GM19438 (cell line): ENCODE measurements at regions not wholly inside any gene's neighbourhood (a gene's known extent, or its start where the extent isn't known, plus 50 kb on each side); places are given as distances from the start of the nearest gene placed in this dataset.

Source experiments
- ATAC-seq: cut with Tn5 transposase; IDR thresholded peaks from one replicate; pipeline ENCODE4 v1.9.1; 2021; ENCODE audit warnings: low read depth; ENCODE audit not compliant: unreplicated experiment

GRCh38 chr15:35320158-35320780 is 225.7 kb downstream of the DPH6 start:
- no peak for ATAC-seq

DNA sequence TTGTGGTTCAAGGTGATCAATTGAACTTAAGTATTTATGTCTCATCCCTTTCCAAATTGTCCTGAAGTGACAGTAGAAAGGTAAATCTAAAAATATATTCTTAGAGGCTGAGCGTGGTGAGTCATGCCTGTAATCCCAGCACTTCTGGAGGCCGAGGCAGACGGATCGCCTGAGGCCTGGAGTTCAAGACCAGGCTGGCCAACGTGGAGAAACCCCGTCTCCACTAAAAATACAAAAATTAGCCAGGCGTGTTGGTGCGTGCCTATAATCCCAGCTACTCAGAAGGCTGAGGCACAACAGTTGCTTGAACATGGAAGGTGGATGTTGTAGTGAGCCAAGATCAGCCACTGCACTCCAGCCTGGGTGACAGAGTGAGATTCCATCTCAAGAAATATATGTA is 226.6 kb downstream of the DPH6 start:
- no peak for ATAC-seq

GRCh38 chr15:35317217-35317616 is 228.7 kb downstream of the DPH6 start:
- no peak for ATAC-seq

- no peak for ATAC-seq
These were observed 227.2 kb upstream of the NANOGP8 start for GRCh38 chr15:35312344-35312743.

DNA sequence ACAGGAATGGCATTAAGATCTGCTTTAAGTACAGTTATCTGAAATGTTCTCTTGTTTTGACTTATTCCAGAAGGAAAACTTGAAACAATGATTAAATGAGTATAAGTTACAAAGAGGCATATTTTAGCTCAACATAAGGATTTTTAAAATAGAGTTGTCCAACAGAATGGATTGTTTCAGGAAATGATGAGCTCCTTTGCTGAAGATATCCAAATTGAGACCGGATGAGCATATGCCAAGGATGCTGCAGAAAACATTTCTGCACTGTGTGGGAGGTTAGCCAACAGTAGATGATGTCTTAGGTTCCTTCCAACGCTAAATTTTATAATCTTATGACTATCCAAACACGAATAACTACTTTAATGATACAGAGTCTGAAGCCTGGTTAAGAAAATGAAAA is 226.5 kb upstream of the NANOGP8 start:
- no peak for ATAC-seq

DNA sequence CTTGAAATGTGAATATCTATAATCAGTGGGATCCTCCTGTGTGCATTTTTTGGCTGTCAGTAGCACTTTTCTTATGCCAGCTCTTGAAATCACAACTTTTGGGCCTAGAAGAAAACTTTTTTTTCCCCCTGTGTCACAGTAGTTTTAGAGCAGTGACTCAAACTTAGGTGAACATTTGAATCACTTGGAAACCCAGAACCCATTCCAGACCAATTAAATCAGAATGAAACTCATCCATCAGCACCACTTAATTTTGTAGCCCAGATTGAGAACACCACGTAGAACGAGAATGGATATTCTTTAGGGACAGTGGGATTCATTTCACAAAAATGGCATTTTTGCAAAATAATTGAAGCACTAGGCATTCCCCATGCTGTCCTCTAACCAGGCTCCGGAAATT is 224.8 kb upstream of the NANOGP8 start:
- ATAC-seq: no peak

DNA sequence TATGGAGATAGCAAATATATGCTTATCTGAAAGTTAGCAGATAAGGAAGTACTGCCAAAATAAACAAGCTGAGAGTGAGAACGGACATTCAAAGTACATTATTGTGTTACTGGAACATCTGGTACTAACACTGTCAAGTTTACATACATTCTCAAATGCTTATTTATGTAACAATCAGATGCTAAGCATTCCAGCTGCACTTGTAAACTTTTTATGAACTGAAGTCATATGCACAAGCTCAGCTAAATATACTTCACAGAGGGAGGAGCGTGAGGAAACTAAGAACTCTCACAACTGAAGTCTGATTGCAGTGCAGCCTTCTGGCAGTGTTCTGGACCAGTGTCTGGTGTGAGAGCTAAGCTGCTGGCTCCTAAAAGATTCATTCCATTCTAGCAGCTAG is 223.7 kb upstream of the NANOGP8 start:
- no peak for ATAC-seq

DNA sequence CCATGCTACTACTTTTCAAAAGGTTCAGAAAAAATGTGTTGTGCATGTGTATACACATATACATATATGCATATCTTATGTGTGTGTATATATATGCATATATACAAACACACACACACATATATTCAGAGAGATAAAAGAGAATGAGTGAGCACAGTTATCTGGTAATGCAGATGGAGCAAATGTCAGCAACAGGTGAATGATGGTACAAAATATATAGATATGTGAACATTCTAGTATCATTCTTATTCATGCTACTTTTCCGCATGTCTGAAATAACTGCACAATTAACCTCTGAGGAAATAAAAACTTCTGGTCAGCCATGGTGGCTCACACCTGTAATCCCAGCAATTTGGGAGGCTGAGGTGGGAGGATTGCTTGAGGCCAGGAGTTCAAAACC is 222.6 kb upstream of the NANOGP8 start:
- no peak for ATAC-seq

DNA sequence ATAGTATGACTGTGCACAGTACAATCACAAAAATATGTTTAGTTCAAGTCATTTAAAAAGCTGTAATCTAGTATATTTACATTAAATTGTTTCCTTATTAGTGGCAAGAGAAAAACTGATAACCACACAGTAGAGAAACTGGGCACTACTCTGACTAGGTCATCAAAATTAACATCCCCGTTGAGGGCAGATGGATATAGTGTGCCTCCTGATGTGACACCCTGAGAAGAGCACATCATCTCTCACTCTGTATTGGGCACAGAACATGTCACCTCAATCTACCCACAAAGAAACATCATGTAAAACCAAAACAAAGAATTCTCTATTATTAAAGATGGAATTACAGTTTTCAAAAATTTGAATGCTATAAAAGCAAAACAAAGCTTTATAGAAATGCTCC is 221.9 kb upstream of the NANOGP8 start:
- ATAC-seq: no peak

- ATAC-seq: no peak
These were observed 221.4 kb upstream of the NANOGP8 start for GRCh38 chr15:35306361-35306981.

DNA sequence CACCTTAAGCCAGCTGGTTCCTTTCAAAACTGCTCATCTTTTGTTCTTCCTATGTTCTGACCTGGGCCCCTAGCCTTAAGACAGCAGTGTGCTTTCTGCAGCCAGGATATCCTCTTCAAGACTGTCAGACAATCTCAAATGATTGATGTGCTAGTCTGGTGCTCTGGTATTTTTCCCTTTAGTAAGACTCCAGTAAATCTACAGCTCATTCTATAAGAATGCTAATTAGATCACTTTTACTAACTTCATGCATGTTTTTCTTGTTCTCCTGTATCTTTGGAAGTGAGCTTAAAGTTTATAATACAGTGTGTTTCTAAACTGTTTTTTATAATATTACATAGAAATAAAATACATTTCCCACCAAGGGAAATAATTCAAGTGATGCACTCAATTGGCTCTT is 220.9 kb upstream of the NANOGP8 start:
- ATAC-seq: no peak

- ATAC-seq: no peak
These were observed 220.0 kb upstream of the NANOGP8 start for GRCh38 chr15:35305031-35305550.

DNA sequence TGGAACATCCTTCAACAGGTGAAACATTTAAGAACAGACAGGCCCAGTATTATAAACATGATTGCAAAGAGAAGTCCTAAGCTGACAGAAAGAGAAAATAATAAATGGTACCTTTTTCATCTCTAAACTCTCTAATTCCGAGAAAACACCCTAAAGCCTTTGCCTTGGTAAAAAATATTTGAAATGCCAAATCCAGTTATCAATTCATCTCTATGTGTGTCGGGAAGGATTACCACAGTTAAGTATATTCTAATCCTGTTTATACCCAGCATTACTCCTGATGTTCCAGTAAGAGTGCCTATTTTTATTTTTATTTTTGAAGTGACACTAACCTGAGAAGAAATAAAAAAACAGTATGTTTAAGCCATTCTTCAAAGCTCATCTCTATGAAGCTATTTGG is 219.3 kb upstream of the NANOGP8 start:
- ATAC-seq: no peak

DNA sequence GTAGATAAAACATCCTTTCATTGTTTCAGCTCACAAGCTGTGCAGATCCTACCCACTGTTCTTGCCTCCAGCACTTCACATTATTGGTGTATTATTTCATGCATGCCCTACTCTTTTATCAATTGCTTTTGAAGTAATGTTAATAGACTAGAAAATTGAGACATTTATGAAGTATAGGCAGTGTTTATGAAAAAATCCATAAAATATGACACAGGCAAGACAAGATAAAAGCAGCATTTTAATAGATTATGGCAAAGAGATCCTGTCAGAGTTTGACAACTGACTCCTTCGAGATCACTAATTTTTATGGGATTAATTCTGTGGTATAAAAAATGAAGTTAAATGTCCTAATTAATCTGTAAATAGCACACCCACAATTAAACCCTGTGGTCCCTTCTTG is 217.2 kb upstream of the NANOGP8 start:
- no peak for ATAC-seq

DNA sequence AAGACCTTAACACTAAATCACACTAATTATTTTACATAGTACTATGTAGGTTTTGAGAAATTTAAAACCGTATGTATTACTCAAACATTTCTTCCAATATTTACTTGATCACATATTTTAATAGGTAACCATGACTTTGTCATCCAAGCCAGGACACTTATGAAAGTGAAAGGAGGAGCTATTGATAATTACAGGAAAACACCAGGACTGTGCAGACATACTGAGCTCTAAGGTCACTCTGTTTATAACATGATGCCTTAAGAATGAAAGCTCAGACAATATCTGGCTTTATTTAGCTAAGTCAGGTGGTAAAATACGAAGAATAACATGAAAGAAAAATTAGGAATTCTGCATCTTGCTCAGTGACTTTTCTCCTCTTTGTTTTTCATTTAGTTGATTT is 216.0 kb upstream of the NANOGP8 start:
- no peak for ATAC-seq

DNA sequence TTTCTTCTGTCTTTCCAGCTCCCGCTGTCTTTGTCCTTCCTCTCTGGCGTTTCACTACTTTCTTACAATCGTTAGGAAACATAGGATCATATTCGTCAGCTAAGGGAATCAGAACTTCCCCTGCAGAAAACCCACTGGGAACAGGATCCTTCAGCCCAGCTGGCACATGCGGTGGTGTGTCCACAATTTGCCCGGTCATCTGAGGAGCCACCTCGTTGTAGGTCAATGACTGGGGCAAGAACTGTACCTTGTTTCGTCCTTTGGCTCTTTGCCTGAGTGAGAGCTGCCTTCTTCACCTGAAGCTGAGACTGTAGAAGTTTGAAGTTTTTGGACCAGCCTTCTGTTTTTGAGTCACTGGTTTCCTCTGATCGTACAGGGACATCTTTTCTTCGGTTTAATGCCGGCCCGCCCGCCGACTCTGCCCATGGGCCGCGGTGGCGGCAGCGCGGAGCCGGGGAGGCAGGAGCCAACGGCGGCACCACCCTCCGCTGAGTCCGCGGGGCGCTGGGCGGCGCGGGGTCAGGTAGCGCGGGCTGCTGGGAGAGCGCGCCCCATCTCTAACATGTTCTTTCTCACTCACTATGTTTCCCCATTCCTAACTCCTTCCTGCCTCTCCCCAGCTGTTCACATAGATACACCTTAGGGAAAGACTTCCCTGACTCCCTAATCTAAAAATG is 214.1 kb upstream of the NANOGP8 start:
- no peak for ATAC-seq

DNA sequence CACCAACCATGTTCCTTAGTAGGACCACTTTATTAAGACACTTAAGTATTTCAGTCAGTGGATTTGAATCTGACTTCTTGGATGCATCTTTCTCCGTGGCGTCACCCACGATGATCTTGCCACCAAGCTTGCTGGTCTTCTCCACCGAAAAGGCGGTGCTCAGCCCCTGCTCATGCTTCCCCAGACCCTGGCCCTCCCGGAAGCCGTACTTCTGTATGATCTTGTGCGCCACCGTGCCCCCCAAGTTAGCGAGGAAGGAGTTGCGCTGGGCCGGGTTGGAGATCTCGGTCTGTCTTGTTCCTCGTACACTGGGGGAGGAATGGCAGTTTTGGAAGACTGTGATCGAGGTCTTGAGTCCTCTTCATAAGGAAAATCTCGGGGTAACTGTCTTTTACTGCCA is 213.4 kb upstream of the NANOGP8 start:
- ATAC-seq: no peak

- no peak for ATAC-seq
These were observed 208.4 kb upstream of the NANOGP8 start for GRCh38 chr15:35293353-35294130.

DNA sequence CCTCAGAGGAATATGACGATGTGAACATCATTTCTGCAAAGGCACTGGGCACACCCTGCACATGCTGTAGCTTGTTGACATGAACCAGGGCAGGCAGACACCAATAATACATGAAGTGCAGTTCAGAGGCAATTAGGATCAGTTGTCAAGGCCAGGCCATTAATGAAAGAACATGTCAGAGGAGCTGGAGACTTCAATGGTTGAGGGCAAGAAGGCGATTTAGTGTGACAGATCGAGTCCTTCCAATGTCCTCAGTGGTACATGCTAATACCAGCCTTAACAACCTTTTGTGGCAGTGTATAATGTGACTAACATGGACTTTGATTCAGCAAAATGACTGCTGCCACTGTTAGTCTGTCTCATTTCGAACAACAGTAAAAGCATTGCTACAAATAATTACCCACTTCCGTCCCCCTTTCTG is 205.2 kb upstream of the NANOGP8 start:
- ATAC-seq: no peak

DNA sequence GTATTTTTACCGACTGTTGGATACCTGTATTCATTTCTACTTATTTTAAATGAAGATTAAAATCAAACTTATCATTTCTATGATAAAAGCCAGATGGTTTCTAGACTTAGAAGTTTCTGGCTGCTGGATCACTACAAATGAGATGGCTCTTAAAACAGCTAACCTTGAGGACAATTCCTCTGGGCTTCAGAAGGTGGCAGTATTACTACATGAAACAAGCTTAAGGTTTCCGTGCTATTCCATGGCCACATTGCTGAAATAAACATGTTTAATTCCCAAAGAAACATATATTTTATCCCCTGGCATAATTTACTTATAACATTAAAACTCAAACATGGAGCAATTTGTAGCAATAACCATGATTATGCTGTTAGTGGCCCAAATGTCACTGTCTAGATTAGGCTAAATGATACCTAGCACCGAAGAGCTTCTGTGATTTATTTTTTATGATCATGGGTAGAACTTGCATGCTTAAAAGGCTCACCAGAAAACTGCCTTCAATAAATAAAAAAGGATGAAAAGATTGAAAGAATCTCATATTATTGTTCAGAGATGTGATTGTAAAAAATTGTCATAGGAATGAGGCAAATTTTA is 204.0 kb upstream of the NANOGP8 start:
- ATAC-seq: no peak

- ATAC-seq: no peak
These were observed 203.5 kb upstream of the NANOGP8 start for GRCh38 chr15:35288580-35288979.
